Keratinocyte (primary cell): ENCODE measurements at regions not wholly inside any gene's neighbourhood (a gene's known extent, or its start where the extent isn't known, plus 50 kb on each side); places are given as distances from the start of the nearest gene placed in this dataset.

Experiments used
- DNase-seq: peaks from one replicate; pipeline ENCODE4 v3.0.0-alpha.2; 2011; ENCODE audit warnings: low read depth, missing footprints, low spot score
- FAIRE-seq: peaks from 2 replicates; lab custom pipeline; 2011; peaks lifted over from hg19 to GRCh38; lab: Jason Lieb, UNC
- H2AFZ ChIP-seq: 2 replicates; pipeline ENCODE4 v1.6.0; 2012; ENCODE audit warnings: low read length, control low read depth, inconsistent platforms; ENCODE audit not compliant: control insufficient read depth
- H3K27ac ChIP-seq: 2 replicates; pipeline ENCODE4 v1.5.1; 2011; ENCODE audit warnings: low read length; ENCODE audit not compliant: control insufficient read depth, insufficient read depth
- H3K27me3 ChIP-seq: 3 replicates; pipeline ENCODE4 v1.6.0; 2011; ENCODE audit warnings: low read length; ENCODE audit not compliant: control insufficient read depth, insufficient read depth; ENCODE audit errors: extremely low read depth
- H3K36me3 ChIP-seq, 2 experiments: 2 replicates in 1 of 2; 3 replicates in 1 of 2; pipeline ENCODE4 v1.5.1; 2011; ENCODE audit warnings: low read length in 2 of 2, mild to moderate bottlenecking in 1 of 2; ENCODE audit not compliant: control insufficient read depth in 2 of 2, insufficient read depth in 2 of 2; ENCODE audit errors: extremely low read depth in 1 of 2
- H3K4me1 ChIP-seq: 3 replicates; pipeline ENCODE4 v1.5.1; 2011; ENCODE audit warnings: low read length; ENCODE audit not compliant: control insufficient read depth, insufficient read depth; ENCODE audit errors: extremely low read depth
- H3K4me2 ChIP-seq: 3 replicates; pipeline ENCODE4 v1.6.0; 2011; ENCODE audit warnings: low read depth, low read length; ENCODE audit not compliant: control insufficient read depth, insufficient read depth; ENCODE audit errors: extremely low read depth
- H3K4me3 ChIP-seq, 3 experiments: fragments of 200-600 bp in 1 of 3; sonication (generic) in 1 of 3; 2 replicates in 2 of 3; 3 replicates in 1 of 3; pipeline ENCODE4 v1.5.1; 2011 to 2016; ENCODE audit warnings: low read length in 3 of 3, mild to moderate bottlenecking in 3 of 3, control low read depth in 2 of 3, inconsistent platforms in 1 of 3, low read depth in 1 of 3, mixed read lengths in 1 of 3, mixed run types in 1 of 3, moderate library complexity in 1 of 3; ENCODE audit not compliant: control insufficient read depth in 2 of 3, insufficient read depth in 2 of 3; ENCODE audit errors: extremely low read depth in 1 of 3
- H3K79me2 ChIP-seq: 2 replicates; pipeline ENCODE4 v1.6.0; 2012; ENCODE audit warnings: low read length; ENCODE audit not compliant: control insufficient read depth, insufficient read depth
- H3K9ac ChIP-seq: 3 replicates; pipeline ENCODE4 v1.6.0; 2011; ENCODE audit warnings: low read length; ENCODE audit not compliant: control insufficient read depth, insufficient read depth; ENCODE audit errors: extremely low read depth
- H3K9me1 ChIP-seq: 3 replicates; pipeline ENCODE4 v1.6.0; 2011; ENCODE audit warnings: low read length; ENCODE audit not compliant: control insufficient read depth, insufficient read depth; ENCODE audit errors: extremely low read depth
- H3K9me3 ChIP-seq: 2 replicates; pipeline ENCODE4 v1.5.1; 2012; ENCODE audit warnings: low read depth, low read length; ENCODE audit not compliant: control insufficient read depth
- H4K20me1 ChIP-seq: 3 replicates; pipeline ENCODE4 v1.6.0; 2011; ENCODE audit warnings: low read length; ENCODE audit not compliant: control insufficient read depth, insufficient read depth; ENCODE audit errors: extremely low read depth
- CTCF ChIP-seq, 3 experiments: IDR thresholded peaks in 1 of 3; conservative IDR thresholded peaks in 1 of 3; optimal IDR thresholded peaks in 1 of 3; 2 replicates in 2 of 3; 3 replicates in 1 of 3; pipeline versions ENCODE3 to v1.5.1; 2011; ENCODE audit warnings: low read length in 3 of 3, mild to moderate bottlenecking in 3 of 3, moderate library complexity in 2 of 3, control low read depth in 1 of 3, inconsistent platforms in 1 of 3; ENCODE audit not compliant: insufficient read depth in 2 of 3; ENCODE audit errors: extremely low read depth in 1 of 3
- EZH2 ChIP-seq: IDR thresholded peaks from one replicate; pipeline ENCODE4 v1.6.1; 2012; ENCODE audit warnings: inconsistent platforms, mild to moderate bottlenecking, low read length, moderate library complexity
- dilution Hi-C: fragments of 300-500 bp; cut with MboI; formaldehyde crosslinking; loops from one replicate; pipeline ENCODE4 v1.7.0; 2020; ENCODE audit warnings: low sequenced_read_pairs; ENCODE audit not compliant: extremely low pct_ligation_motif_present

- no peak overlapping the region for H3K9ac ChIP-seq
- H3K9me1 ChIP-seq, result no peaks in the 10 kb centered on the region
- H3K4me2 ChIP-seq, result no peak overlapping the region
- FAIRE-seq (no peak), DNase-seq (no peak)
- H3K79me2 ChIP-seq, result no peaks in the 10 kb centered on the region
- no peak overlapping the region for H2AFZ ChIP-seq
- H3K36me3 ChIP-seq, result no peaks in the 10 kb centered on the region
- H3K27ac ChIP-seq, result no peak overlapping the region
- dilution Hi-C loops, result no loop called here
- H3K27me3 ChIP-seq, result no peaks in the 10 kb centered on the region
- no peaks in the 10 kb centered on the region for H3K4me1 ChIP-seq
- no peaks in the 10 kb centered on the region for H3K9me3 ChIP-seq
- no peaks in the 10 kb centered on the region for H4K20me1 ChIP-seq
- no peak overlapping the region for H3K4me3 ChIP-seq
- no peak for TF ChIP-seq EZH2
- TF ChIP-seq CTCF (optimal IDR thresholded peaks at IDR 0.05 in 1 of 3, IDR thresholded peaks at IDR 0.05 in 1 of 3, conservative IDR thresholded peaks at IDR 0.05 in 1 of 3; ENCODE audit: extremely low read depth in 1 of 3, insufficient read depth in 2 of 3, low read length in 3 of 3), result no peak
Observed at GRCh38 chr5:31023105-31023504, 170.4 kb upstream of the CDH6 start.

GRCh38 chr5:31021181-31021624 lies 172.3 kb upstream of the CDH6 start:
- TF ChIP-seq EZH2, result no peak
- TF ChIP-seq CTCF (optimal IDR thresholded peaks at IDR 0.05 in 1 of 3, IDR thresholded peaks at IDR 0.05 in 1 of 3, conservative IDR thresholded peaks at IDR 0.05 in 1 of 3; ENCODE audit: extremely low read depth in 1 of 3, insufficient read depth in 2 of 3, low read length in 3 of 3), result no peak
- Histone ChIP-seq H3K27me3 (no peaks in the 10 kb centered on the region), H4K20me1 (no peaks in the 10 kb centered on the region), H3K4me1 (no peaks in the 10 kb centered on the region), H3K27ac (no peak overlapping the region), H2AFZ (no peak overlapping the region), H3K9ac (no peak overlapping the region), H3K9me3 (no peaks in the 10 kb centered on the region), H3K4me3 (no peak overlapping the region), H3K79me2 (no peaks in the 10 kb centered on the region), H3K9me1 (no peaks in the 10 kb centered on the region), H3K4me2 (no peak overlapping the region), H3K36me3 (no peaks in the 10 kb centered on the region)
- FAIRE-seq (no peak), DNase-seq (no peak)
- dilution Hi-C loops, result no loop called here
